ENCODE measurements at regions not wholly inside any gene's neighbourhood (a gene's known extent, or its start where the extent isn't known, plus 50 kb on each side); places are given as distances from the start of the nearest gene placed in this dataset.

GRCh38 chr18:45447355-45448265 is 167.7 kb upstream of the SLC14A2 start:
- TF ChIP-seq, protein P1, sequence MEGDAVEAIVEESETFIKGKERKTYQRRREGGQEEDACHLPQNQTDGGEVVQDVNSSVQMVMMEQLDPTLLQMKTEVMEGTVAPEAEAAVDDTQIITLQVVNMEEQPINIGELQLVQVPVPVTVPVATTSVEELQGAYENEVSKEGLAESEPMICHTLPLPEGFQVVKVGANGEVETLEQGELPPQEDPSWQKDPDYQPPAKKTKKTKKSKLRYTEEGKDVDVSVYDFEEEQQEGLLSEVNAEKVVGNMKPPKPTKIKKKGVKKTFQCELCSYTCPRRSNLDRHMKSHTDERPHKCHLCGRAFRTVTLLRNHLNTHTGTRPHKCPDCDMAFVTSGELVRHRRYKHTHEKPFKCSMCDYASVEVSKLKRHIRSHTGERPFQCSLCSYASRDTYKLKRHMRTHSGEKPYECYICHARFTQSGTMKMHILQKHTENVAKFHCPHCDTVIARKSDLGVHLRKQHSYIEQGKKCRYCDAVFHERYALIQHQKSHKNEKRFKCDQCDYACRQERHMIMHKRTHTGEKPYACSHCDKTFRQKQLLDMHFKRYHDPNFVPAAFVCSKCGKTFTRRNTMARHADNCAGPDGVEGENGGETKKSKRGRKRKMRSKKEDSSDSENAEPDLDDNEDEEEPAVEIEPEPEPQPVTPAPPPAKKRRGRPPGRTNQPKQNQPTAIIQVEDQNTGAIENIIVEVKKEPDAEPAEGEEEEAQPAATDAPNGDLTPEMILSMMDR (IDR thresholded peaks at IDR 0.05; ENCODE audit: insufficient read depth, low read depth, low read length) = no peak
- TF ChIP-seq EZH2 (IDR thresholded peaks at IDR 0.05; ENCODE audit: insufficient read depth, low read length) = no peak

Data from astrocyte (in vitro differentiated cells and primary cell).